Pancreas (tissue), 10 donors: ENCODE measurements at regions not wholly inside any gene's neighbourhood (a gene's known extent, or its start where the extent isn't known, plus 50 kb on each side); places are given as distances from the start of the nearest gene placed in this dataset.

Experiments
- ATAC-seq, 4 donors: fragments of 200-7000 bp; cut with Tn5 transposase; one replicate each; pipeline versions ENCODE4 v1.8.0 to v1.9.1; 2020; ENCODE audit warnings: mild to moderate bottlenecking in 4 of 4, moderate library complexity in 4 of 4
- DNase-seq, 6 donors: peaks; one replicate each; pipeline ENCODE4 v3.0.0-alpha.2; 2020
- FAIRE-seq: peaks from 2 replicates; lab custom pipeline; 2012; peaks lifted over from hg19 to GRCh38; lab: Jason Lieb, UNC
- H3K27ac ChIP-seq, 4 donors: fragments of 200-600 bp; sonication (generic); 1 replicate in 3 of 4; 2 replicates in 1 of 4; pipeline versions ENCODE4 v1.5.0 to v1.8.0; 2020
- H3K27me3 ChIP-seq, 4 donors: fragments of 200-600 bp; one replicate each; pipeline ENCODE4 v1.8.0; 2021
- H3K36me3 ChIP-seq, 3 donors: fragments of 200-600 bp; sonication (generic) in 1 of 3; one replicate each; pipeline versions ENCODE4 v1.5.0 to v1.8.0; 2020 to 2021
- H3K4me1 ChIP-seq, 3 donors: fragments of 200-600 bp; one replicate each; pipeline ENCODE4 v1.8.0; 2021
- H3K4me3 ChIP-seq, 4 donors: fragments of 200-600 bp; sonication (generic) in 2 of 4; one replicate each; pipeline versions ENCODE4 v1.5.0 to v1.8.0; 2020 to 2021
- H3K9me3 ChIP-seq, 4 donors: fragments of 200-600 bp; one replicate each; pipeline ENCODE4 v1.8.0; 2021
- CTCF ChIP-seq, 4 donors: fragments of 200-600 bp; sonication (generic) in 3 of 4; IDR thresholded peaks; one replicate each; pipeline versions ENCODE4 v1.5.0 to v1.8.0; 2021; ENCODE audit warnings: antibody characterized with exemption in 4 of 4
- WGBS, 2 donors: extraction: QIAGEN DNeasy Blood & Tissue Kit; methylation state at CpG; one replicate each; pipeline ENCODE4 v1.1.7; 2013; 5-methylcytosine and 5-hydroxymethylcytosine counted together
- intact Hi-C, 3 donors: fragments of 100-400 bp; cut with DNase I; formaldehyde crosslinking; loops; one replicate each; pipeline versions ENCODE4 v1.11.1 to v1.14.2; 2022
- donor health status: healthy with polysubstance abuse.
- donor health status: DM: no; HTN: no; CAD: no; lungs with moderate emphysema.
- donor health status: DM: no; HTN: no; CAD: no.
- donor health status: control.
- donor health status: control.
- donor health status: Bipolar disorder and iron deficiency.
- donor health status: DM: yes; HTN: yes; CAD: no.
- donor health status: DM: no; HTN: no; CAD: no.
- donor health status: DM: no; HTN: no; CAD: no.
- donor health status: DM: yes; HTN: yes; CAD: no.

- H3K9me3 ChIP-seq, result no peaks in the 10 kb centered on the region
- no peaks in the 10 kb centered on the region for H3K4me1 ChIP-seq
- no peak for DNase-seq
- no peaks in the 10 kb centered on the region for H3K36me3 ChIP-seq
- TF ChIP-seq CTCF (IDR thresholded peaks at IDR 0.05), result no peak
- intact Hi-C loops, result no loop called here
- H3K27me3 ChIP-seq, result no peaks in the 10 kb centered on the region
- H3K27ac ChIP-seq, result no peak overlapping the region
- ATAC-seq, result peak in 1 of 4 donors; percentile 22
- FAIRE-seq, result no peak
- no peak overlapping the region for H3K4me3 ChIP-seq
- WGBS, 2 donors, result 87 to 90% methylated on average over 3 of the region's 3 CpGs
Observed at GRCh38 chr1:186536273-186536890, 75.5 kb upstream of the PDC start.

GRCh38 chr1:186535388-186536133 lies 74.6 kb upstream of the PDC start:
- H3K27me3 ChIP-seq, result no peaks in the 10 kb centered on the region
- intact Hi-C loops, result no loop called here
- no peaks in the 10 kb centered on the region for H3K9me3 ChIP-seq
- 59 to 70% methylated on average over 5 of the region's 5 CpGs for WGBS, 2 donors
- H3K36me3 ChIP-seq, result no peaks in the 10 kb centered on the region
- no peak for FAIRE-seq
- no peak overlapping the region for H3K27ac ChIP-seq
- no peak for DNase-seq
- TF ChIP-seq CTCF (IDR thresholded peaks at IDR 0.05), result no peak
- H3K4me1 ChIP-seq, result no peaks in the 10 kb centered on the region
- H3K4me3 ChIP-seq, result no peak overlapping the region
- peak in 1 of 4 donors; percentile 35 for ATAC-seq

- H3K9me3 ChIP-seq, result no peaks in the 10 kb centered on the region
Observed at GRCh38 chr1:186534401-186534800, 73.5 kb upstream of the PDC start.

GRCh38 chr1:186532466-186532865 lies 71.6 kb upstream of the PDC start:
- no peaks in the 10 kb centered on the region for H3K27me3 ChIP-seq
- WGBS, 2 donors, result 73 to 82% methylated on average over 2 of the region's 2 CpGs
- H3K9me3 ChIP-seq, result no peaks in the 10 kb centered on the region
- no peak overlapping the region for H3K27ac ChIP-seq
- no peak for TF ChIP-seq CTCF (IDR thresholded peaks at IDR 0.05)
- DNase-seq (no peak), FAIRE-seq (no peak), ATAC-seq (no peak)
- intact Hi-C loops, result no loop called here
- no peaks in the 10 kb centered on the region for H3K4me1 ChIP-seq
- H3K4me3 ChIP-seq, result no peak overlapping the region
- no peaks in the 10 kb centered on the region for H3K36me3 ChIP-seq

More at GRCh38 chr1:186534401-186534800, 73.5 kb upstream of the PDC start:
- Histone ChIP-seq H3K4me1 (no peaks in the 10 kb centered on the region), H3K4me3 (no peak overlapping the region), H3K27ac (no peak overlapping the region), H3K36me3 (no peaks in the 10 kb centered on the region), H3K27me3 (no peaks in the 10 kb centered on the region)
- DNase-seq (no peak), FAIRE-seq (no peak), ATAC-seq (no peak)
- no peak for TF ChIP-seq CTCF (IDR thresholded peaks at IDR 0.05)
- WGBS, 2 donors, result 62 to 69% methylated on average over 4 of the region's 4 CpGs
- intact Hi-C loops, result no loop called here
